Endodermal cell (in vitro differentiated cells): ENCODE measurements at regions not wholly inside any gene's neighbourhood (a gene's known extent, or its start where the extent isn't known, plus 50 kb on each side); places are given as distances from the start of the nearest gene placed in this dataset.

Experiments
- DNase-seq: peaks from one replicate; pipeline ENCODE4 v3.0.0-alpha.2; 2017
- H3K27ac ChIP-seq: 2 replicates; pipeline ENCODE4 v1.5.1; 2013; ENCODE audit warnings: mild to moderate bottlenecking, low read depth, low read length, moderate library complexity
- H3K27me3 ChIP-seq: 2 replicates; pipeline ENCODE4 v1.6.1; 2013; ENCODE audit warnings: mild to moderate bottlenecking, low read length, moderate library complexity; ENCODE audit not compliant: insufficient read depth, control insufficient read depth, poor library complexity, severe bottlenecking
- H3K36me3 ChIP-seq: 2 replicates; pipeline ENCODE4 v1.7.0; 2013; ENCODE audit warnings: mild to moderate bottlenecking, low read length, moderate library complexity; ENCODE audit not compliant: control insufficient read depth, insufficient read depth
- H3K4me1 ChIP-seq: one replicate; pipeline ENCODE4 v1.7.0; 2013; ENCODE audit warnings: low read length; ENCODE audit not compliant: control insufficient read depth, insufficient read depth
- H3K4me3 ChIP-seq: 2 replicates; pipeline ENCODE4 v1.5.1; 2013; ENCODE audit warnings: mild to moderate bottlenecking, low read length, moderate library complexity
- H3K9ac ChIP-seq: 2 replicates; pipeline ENCODE4 v1.6.1; 2013; ENCODE audit warnings: mild to moderate bottlenecking, low read length, moderate library complexity; ENCODE audit not compliant: poor library complexity, severe bottlenecking; ENCODE audit errors: extremely low read depth
- H3K9me3 ChIP-seq: 2 replicates; pipeline ENCODE4 v1.6.1; 2013; ENCODE audit warnings: mild to moderate bottlenecking, low read length, moderate library complexity; ENCODE audit not compliant: control insufficient read depth
- H3K27ac Mint-ChIP-seq: 2 replicates; pipeline ENCODE4 v1.8.0; 2020; ENCODE audit warnings: mixed read lengths
- H3K27me3 Mint-ChIP-seq: 2 replicates; pipeline ENCODE4 v1.8.0; 2021; ENCODE audit warnings: mild to moderate bottlenecking, mixed read lengths; ENCODE audit not compliant: insufficient read depth
- H3K36me3 Mint-ChIP-seq: 2 replicates; pipeline ENCODE4 v1.8.0; 2020; ENCODE audit warnings: low read depth, mixed read lengths
- H3K4me1 Mint-ChIP-seq: 2 replicates; pipeline ENCODE4 v1.8.0; 2020; ENCODE audit warnings: mixed read lengths
- H3K4me3 Mint-ChIP-seq: 2 replicates; pipeline ENCODE4 v1.8.0; 2020; ENCODE audit warnings: mild to moderate bottlenecking, moderate library complexity, mixed read lengths
- H3K9me3 Mint-ChIP-seq: 2 replicates; pipeline ENCODE4 v1.8.0; 2020; ENCODE audit warnings: mild to moderate bottlenecking, mixed read lengths
- WGBS, 2 experiments: methylation state at CpG; one replicate each; pipeline versions ENCODE4 v1.1.5 to v1.1.7; 2013; ENCODE audit warnings: missing lambda C conversion rate in 2 of 2, mixed read lengths in 1 of 2; ENCODE audit not compliant: insufficient coverage in 1 of 2, insufficient read length in 1 of 2; 5-methylcytosine and 5-hydroxymethylcytosine counted together
- TF ChIP-seq, protein P1 (sequence below): fragments of 200-600 bp; sonication (generic); conservative IDR thresholded peaks from 2 replicates; pipeline ENCODE4 v1.5.0; 2021; ENCODE audit warnings: antibody characterized with exemption, mild to moderate bottlenecking

DNA sequence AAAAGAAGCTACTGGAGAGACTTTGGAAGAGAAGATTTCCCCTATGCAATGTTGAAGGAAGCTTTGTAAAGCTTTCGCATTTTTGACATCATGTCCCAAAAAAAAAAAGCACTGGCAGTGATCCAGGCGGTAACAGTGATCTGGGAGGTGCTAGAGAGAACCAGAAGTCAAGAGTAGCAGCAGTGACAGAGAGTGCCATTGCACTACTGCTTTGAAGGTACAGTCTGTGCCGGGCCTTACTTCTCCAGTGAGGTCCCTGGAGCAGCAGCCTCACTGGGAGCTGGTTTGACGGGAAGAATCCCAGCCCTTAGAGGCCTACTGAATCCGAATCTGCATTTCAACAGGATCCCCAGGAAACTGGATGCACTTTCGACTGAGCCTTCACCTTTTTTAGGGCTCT is 50.9 kb upstream of the ATL2 start:
- Mint-ChIP-seq H3K4me3 (no peak overlapping the region), H3K27me3 (no peaks in the 10 kb centered on the region), H3K4me1 (peaks cover 34% of the 10 kb centered on the region), H3K9me3 (peaks cover 5% of the 10 kb centered on the region), H3K27ac (no peak overlapping the region), H3K36me3 (no peaks in the 10 kb centered on the region)
- Histone ChIP-seq H3K27me3 (no peaks in the 10 kb centered on the region), H3K9ac (no peak overlapping the region), H3K36me3 (no peaks in the 10 kb centered on the region), H3K9me3 (no peaks in the 10 kb centered on the region), H3K4me3 (no peak overlapping the region), H3K4me1 (peaks cover 15% of the 10 kb centered on the region), H3K27ac (no peak overlapping the region)
- peak; percentile 65 for DNase-seq
- WGBS, 2 experiments: 61 to 75% methylated on average over 6 of the region's 6 CpGs
- TF ChIP-seq, protein P1, sequence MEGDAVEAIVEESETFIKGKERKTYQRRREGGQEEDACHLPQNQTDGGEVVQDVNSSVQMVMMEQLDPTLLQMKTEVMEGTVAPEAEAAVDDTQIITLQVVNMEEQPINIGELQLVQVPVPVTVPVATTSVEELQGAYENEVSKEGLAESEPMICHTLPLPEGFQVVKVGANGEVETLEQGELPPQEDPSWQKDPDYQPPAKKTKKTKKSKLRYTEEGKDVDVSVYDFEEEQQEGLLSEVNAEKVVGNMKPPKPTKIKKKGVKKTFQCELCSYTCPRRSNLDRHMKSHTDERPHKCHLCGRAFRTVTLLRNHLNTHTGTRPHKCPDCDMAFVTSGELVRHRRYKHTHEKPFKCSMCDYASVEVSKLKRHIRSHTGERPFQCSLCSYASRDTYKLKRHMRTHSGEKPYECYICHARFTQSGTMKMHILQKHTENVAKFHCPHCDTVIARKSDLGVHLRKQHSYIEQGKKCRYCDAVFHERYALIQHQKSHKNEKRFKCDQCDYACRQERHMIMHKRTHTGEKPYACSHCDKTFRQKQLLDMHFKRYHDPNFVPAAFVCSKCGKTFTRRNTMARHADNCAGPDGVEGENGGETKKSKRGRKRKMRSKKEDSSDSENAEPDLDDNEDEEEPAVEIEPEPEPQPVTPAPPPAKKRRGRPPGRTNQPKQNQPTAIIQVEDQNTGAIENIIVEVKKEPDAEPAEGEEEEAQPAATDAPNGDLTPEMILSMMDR: no peak

DNA sequence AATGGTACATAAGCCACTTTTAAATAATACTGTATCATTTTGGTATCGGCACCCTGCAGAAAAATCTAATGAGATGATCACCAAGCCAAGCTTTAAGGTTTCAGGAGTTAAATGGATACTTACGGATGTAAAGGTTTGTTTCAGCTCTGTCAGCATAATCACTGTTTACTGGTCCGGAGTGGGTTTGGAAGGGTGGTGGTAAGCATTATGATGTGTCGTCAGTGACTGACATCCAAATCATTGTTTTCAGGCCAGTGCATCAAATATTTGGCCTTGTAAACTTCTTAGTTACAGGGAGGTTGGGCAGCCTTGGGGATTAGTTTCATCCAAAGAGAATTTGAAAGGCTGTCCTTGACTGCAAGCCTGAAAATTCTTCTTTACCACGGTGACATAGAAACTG is 50.0 kb upstream of the ATL2 start:
- 92 to 98% methylated on average over 5 of the region's 5 CpGs for WGBS, 2 experiments
- H3K36me3 Mint-ChIP-seq: no peaks in the 10 kb centered on the region
- H3K27ac Mint-ChIP-seq: no peak overlapping the region
- H3K27me3 Mint-ChIP-seq: no peaks in the 10 kb centered on the region
- H3K27ac ChIP-seq: no peak overlapping the region
- no peaks in the 10 kb centered on the region for H3K36me3 ChIP-seq
- H3K4me3 ChIP-seq: no peak overlapping the region
- TF ChIP-seq, protein P1: no peak
- H3K9ac ChIP-seq: no peak overlapping the region
- no peak overlapping the region for H3K4me3 Mint-ChIP-seq
- peaks cover 25% of the 10 kb centered on the region for H3K4me1 Mint-ChIP-seq
- H3K27me3 ChIP-seq: no peaks in the 10 kb centered on the region
- peaks cover 11% of the 10 kb centered on the region for H3K4me1 ChIP-seq
- DNase-seq: no peak
- no peaks in the 10 kb centered on the region for H3K9me3 ChIP-seq
- H3K9me3 Mint-ChIP-seq: peaks cover 6% of the 10 kb centered on the region
